ENCODE measurements at regions not wholly inside any gene's neighbourhood (a gene's known extent, or its start where the extent isn't known, plus 50 kb on each side); places are given as distances from the start of the nearest gene placed in this dataset.

- TF ChIP-seq, protein P1, sequence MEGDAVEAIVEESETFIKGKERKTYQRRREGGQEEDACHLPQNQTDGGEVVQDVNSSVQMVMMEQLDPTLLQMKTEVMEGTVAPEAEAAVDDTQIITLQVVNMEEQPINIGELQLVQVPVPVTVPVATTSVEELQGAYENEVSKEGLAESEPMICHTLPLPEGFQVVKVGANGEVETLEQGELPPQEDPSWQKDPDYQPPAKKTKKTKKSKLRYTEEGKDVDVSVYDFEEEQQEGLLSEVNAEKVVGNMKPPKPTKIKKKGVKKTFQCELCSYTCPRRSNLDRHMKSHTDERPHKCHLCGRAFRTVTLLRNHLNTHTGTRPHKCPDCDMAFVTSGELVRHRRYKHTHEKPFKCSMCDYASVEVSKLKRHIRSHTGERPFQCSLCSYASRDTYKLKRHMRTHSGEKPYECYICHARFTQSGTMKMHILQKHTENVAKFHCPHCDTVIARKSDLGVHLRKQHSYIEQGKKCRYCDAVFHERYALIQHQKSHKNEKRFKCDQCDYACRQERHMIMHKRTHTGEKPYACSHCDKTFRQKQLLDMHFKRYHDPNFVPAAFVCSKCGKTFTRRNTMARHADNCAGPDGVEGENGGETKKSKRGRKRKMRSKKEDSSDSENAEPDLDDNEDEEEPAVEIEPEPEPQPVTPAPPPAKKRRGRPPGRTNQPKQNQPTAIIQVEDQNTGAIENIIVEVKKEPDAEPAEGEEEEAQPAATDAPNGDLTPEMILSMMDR (IDR thresholded peaks at IDR 0.05; ENCODE audit: insufficient read depth, low read length, poor library complexity, severe bottlenecking) = no peak
- TF ChIP-seq EZH2phosphoT487 (conservative IDR thresholded peaks at IDR 0.05; ENCODE audit: low read length) = no peak
Measured at GRCh38 chr3:13136426-13136825, 63.2 kb upstream of the IQSEC1 start.

All from SU-DHL-6 (cell line).